GM12878 (cell line): ENCODE measurements at regions not wholly inside any gene's neighbourhood (a gene's known extent, or its start where the extent isn't known, plus 50 kb on each side); places are given as distances from the start of the nearest gene placed in this dataset.
A peak's percentile ranks its signal among the peaks of the same experiment; 100 is the strongest.

Experiments
- ATF3 ChIP-seq: IDR thresholded peaks from 2 replicates; pipeline ENCODE4 v1.6.1; 2011; ENCODE audit warnings: low read depth, mild to moderate bottlenecking, low read length, moderate library complexity, borderline replicate concordance; ENCODE audit errors: extremely low read depth
- BCL3 ChIP-seq: IDR thresholded peaks from 2 replicates; pipeline ENCODE4 v1.6.1; 2011; ENCODE audit warnings: borderline replicate concordance, low read depth, mild to moderate bottlenecking, moderate library complexity, low read length; ENCODE audit not compliant: insufficient read depth, poor library complexity, severe bottlenecking
- CBFB ChIP-seq: IDR thresholded peaks from 2 replicates; pipeline ENCODE4 v1.6.1; 2016; ENCODE audit warnings: antibody characterized with exemption, low read depth
- CREM ChIP-seq: IDR thresholded peaks from 2 replicates; pipeline ENCODE4 v1.6.1; 2014; ENCODE audit warnings: antibody characterized with exemption, low read depth
- E2F4 ChIP-seq: IDR thresholded peaks from 2 replicates; pipeline ENCODE4 v1.6.1; 2012; ENCODE audit warnings: low read depth, low read length, improper control_type of control experiment
- EZH2 ChIP-seq: IDR thresholded peaks from 2 replicates; pipeline ENCODE4 v1.6.1; 2012; ENCODE audit warnings: low read depth, mild to moderate bottlenecking, control low read depth, inconsistent platforms, low read length, borderline replicate concordance; ENCODE audit not compliant: control insufficient read depth
- FOS ChIP-seq: IDR thresholded peaks from 3 replicates; pipeline ENCODE4 v1.6.1; 2011; ENCODE audit warnings: borderline replicate concordance; ENCODE audit not compliant: insufficient read length; ENCODE audit errors: extremely low read depth
- FOXK2 ChIP-seq: fragments of 450-650 bp; IDR thresholded peaks from 2 replicates; pipeline ENCODE4 v1.6.1; 2017; ENCODE audit warnings: mild to moderate bottlenecking, moderate library complexity
- FOXM1 ChIP-seq: IDR thresholded peaks from 2 replicates; pipeline ENCODE4 v1.6.1; 2012; ENCODE audit warnings: low read depth, mild to moderate bottlenecking, inconsistent platforms, low read length, moderate library complexity
- GATAD2B ChIP-seq: fragments of 450-650 bp; conservative IDR thresholded peaks from 2 replicates; pipeline ENCODE4 v1.6.1; 2017; ENCODE audit warnings: low read depth, mild to moderate bottlenecking, moderate library complexity
- KAT2A ChIP-seq: conservative IDR thresholded peaks from 2 replicates; pipeline ENCODE4 v1.6.1; 2011; ENCODE audit warnings: low read depth, low read length; ENCODE audit not compliant: control insufficient read depth
- KLF5 ChIP-seq: fragments of 450-650 bp; IDR thresholded peaks from 2 replicates; pipeline ENCODE4 v1.6.1; 2014; ENCODE audit warnings: mild to moderate bottlenecking; ENCODE audit not compliant: partially characterized antibody
- MEF2A ChIP-seq: IDR thresholded peaks from 2 replicates; pipeline ENCODE4 v1.6.1; 2011; ENCODE audit warnings: low read depth, mild to moderate bottlenecking, low read length, moderate library complexity; ENCODE audit not compliant: insufficient read depth
- MTA2 ChIP-seq: fragments of 450-650 bp; IDR thresholded peaks from 2 replicates; pipeline ENCODE4 v1.6.1; 2016; ENCODE audit warnings: low read depth, mild to moderate bottlenecking, moderate library complexity
- NR2F1 ChIP-seq: fragments of 450-650 bp; conservative IDR thresholded peaks from 2 replicates; pipeline ENCODE4 v1.6.1; 2017; ENCODE audit warnings: mild to moderate bottlenecking
- RCOR1 ChIP-seq: conservative IDR thresholded peaks from 2 replicates; pipeline ENCODE4 v1.6.1; 2012; ENCODE audit warnings: low read depth, low read length, improper control_type of control experiment
- SPI1 ChIP-seq: IDR thresholded peaks from 2 replicates; pipeline ENCODE4 v1.6.1; 2011; ENCODE audit warnings: low read depth, mild to moderate bottlenecking, low read length, moderate library complexity, borderline replicate concordance; ENCODE audit not compliant: insufficient read depth
- STAT1 ChIP-seq: fragments of 450-650 bp; conservative IDR thresholded peaks from 2 replicates; pipeline ENCODE4 v1.6.1; 2014; ENCODE audit warnings: antibody characterized with exemption, mild to moderate bottlenecking
- SUZ12 ChIP-seq: fragments of 200-600 bp; sonication (generic); IDR thresholded peaks from one replicate; pipeline ENCODE4 v1.6.1; 2018; ENCODE audit warnings: antibody characterized with exemption, mild to moderate bottlenecking; ENCODE audit not compliant: unreplicated experiment
- ZBED1 ChIP-seq: IDR thresholded peaks from 2 replicates; pipeline ENCODE4 v1.6.1; 2016; ENCODE audit warnings: borderline replicate concordance
- ZNF592 ChIP-seq: fragments of 450-650 bp; IDR thresholded peaks from 2 replicates; pipeline ENCODE4 v1.6.1; 2017; ENCODE audit warnings: mild to moderate bottlenecking, moderate library complexity

- TF ChIP-seq ZNF592 = no peak
- no peak for TF ChIP-seq SUZ12
- TF ChIP-seq BCL3 = no peak
- no peak for TF ChIP-seq NR2F1
- no peak for TF ChIP-seq CREM
- no peak for TF ChIP-seq E2F4
- no peak for TF ChIP-seq KLF5
- no peak for TF ChIP-seq CBFB
- 0 out of 2 replicates have a peak, but pooled peaks have one; percentile 36 for TF ChIP-seq FOXM1
- TF ChIP-seq GATAD2B = no peak
- no peak for TF ChIP-seq KAT2A
- no peak for TF ChIP-seq SPI1
- no peak for TF ChIP-seq RCOR1
- no peak for TF ChIP-seq ATF3
- TF ChIP-seq STAT1 = no peak
- TF ChIP-seq FOS = no peak
- TF ChIP-seq EZH2 = no peak
- no peak for TF ChIP-seq ZBED1
- TF ChIP-seq MEF2A = peak; percentile 62; the same call in 1 of the 2 replicates
- TF ChIP-seq FOXK2 = no peak
- TF ChIP-seq MTA2 = no peak
Measured at GRCh38 chr2:64819774-64820688, 166.3 kb upstream of the SERTAD2 start (continued).
